NCI-H146 (cell line): ENCODE measurements at regions not wholly inside any gene's neighbourhood (a gene's known extent, or its start where the extent isn't known, plus 50 kb on each side); places are given as distances from the start of the nearest gene placed in this dataset.
"Not testable (repeated sequence)": the region's sequence is repeated elsewhere in the genome, so short reads cannot be mapped to it uniquely, and the experiment has no call there.

Source experiments
- DNase-seq: peaks from one replicate; lab custom pipeline; 2025; lab: John Stamatoyannopoulos, UW

DNA sequence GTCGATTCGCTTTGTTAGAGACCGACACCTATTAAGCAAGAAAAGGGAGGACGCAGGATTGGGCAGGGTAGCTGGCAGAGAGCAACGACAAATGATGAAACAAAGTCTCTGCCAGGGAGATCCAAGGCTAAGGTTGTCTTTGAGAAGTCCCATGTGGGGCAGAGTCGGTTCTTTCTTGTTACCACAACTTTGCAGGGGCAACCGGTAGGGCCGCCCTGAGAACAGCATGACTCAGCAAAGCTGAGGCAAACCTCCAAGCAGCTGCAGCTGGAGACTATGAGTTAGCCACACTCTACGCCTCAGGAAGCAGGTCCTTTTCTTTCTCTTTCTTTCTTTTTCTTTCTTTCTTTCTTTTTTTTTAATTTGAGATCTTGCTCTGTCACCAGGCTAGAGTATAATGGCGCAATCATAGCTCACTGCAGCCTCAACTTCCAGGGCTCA, 452.3 kb upstream of the ID2 start:
- DNase-seq: no peak

DNA sequence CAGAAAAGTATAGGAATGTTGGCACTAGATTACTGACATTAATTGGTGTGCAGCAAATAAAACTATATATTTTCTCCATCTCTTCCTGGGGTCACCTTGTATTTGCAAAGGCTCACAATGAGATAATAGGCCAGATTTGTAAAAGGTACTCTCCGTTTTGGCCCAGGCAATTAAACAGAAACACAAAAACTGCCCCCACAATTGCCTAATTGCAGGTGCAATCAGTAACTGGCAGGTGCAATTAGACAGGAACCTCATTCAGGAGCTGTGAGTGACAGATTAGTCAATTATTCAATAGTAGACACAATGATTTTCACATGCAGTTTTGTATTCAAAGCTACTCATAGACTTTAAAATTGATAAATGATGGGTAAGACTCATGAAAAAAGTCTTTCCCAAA, 451.4 kb upstream of the ID2 start:
- peak; percentile 90 for DNase-seq

- DNase-seq: no peak
These were observed 450.0 kb upstream of the ID2 start for GRCh38 chr2:8231902-8232301.

DNA sequence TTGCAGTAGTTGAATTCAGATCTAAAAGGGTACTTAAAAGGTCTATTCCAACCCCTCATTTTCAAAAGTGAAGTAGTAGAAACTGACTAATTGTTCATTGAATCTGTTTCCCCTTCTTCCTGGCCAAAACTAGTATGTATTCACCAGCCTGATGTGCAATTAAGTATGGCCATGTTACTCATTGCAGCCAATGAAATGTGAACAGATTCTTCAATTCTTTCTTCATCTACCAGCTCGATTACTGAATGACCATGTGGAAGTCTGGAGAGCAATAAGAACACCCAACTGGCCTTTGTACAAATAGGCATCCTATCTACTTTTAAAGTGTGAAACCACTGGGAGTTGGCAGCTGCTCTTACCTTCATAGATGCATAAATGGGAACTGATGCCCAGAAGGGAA, 449.0 kb upstream of the ID2 start:
- DNase-seq: no peak

GRCh38 chr2:8234253-8234652, 447.6 kb upstream of the ID2 start:
- peak; percentile 73 for DNase-seq

GRCh38 chr2:8234757-8235374, 447.0 kb upstream of the ID2 start:
- DNase-seq: peak; percentile 80

- no peak for DNase-seq
These were observed 446.4 kb upstream of the ID2 start for GRCh38 chr2:8235419-8235818.

DNA sequence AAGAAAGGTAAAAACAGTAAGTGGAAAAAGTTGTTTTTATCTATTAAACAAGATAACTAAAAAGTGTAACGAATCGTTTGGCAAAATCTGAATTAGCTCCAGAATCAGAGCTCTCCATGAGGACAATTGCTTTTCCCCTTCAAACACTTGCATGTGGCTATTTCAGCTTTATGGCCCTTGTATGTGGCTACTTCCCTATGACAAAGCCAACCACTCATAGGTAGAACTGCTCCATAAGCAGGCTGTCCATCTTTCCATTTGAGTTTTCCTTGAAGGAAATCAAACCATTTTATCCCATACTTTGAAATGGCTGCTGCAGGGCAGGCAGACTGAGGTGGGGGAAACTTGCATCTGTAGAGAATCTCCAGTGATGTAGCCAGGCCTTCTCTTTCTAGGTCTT, 445.5 kb upstream of the ID2 start:
- DNase-seq: no peak

DNA sequence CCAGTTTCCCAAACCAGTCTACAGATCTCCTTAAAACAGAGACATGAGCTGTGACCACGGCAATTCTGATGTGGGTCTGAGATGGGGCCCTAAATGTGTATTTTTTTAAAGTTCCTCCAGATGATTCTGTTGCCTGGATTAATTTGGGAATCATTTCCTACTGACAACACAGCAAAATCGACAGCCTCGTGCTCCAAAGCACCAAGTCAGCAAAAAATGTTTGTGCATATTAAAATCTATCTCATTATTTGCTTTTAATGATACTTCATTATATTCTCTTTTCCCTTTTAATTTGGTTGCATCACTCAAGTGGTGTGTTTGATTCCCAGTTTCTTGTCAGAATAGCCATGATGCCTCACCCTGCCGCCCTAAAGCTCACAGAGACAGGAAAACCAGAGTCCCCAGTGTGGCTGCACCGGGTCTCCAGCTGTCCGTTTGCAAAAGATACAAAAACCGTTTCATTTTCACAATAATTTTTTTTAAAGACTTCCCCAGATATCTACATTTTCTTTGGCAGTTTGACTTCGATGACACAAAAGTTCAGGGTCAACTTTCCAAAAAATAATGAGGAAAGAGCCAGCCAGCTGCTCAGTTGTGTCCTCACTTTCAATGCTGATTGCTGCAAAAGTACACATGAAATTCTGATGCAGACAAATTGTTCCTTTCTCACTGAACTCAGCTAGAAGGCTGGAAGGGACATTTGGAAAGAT, 443.2 kb upstream of the ID2 start:
- DNase-seq: no peak

GRCh38 chr2:8239531-8240088, 442.2 kb upstream of the ID2 start:
- DNase-seq: no peak

DNA sequence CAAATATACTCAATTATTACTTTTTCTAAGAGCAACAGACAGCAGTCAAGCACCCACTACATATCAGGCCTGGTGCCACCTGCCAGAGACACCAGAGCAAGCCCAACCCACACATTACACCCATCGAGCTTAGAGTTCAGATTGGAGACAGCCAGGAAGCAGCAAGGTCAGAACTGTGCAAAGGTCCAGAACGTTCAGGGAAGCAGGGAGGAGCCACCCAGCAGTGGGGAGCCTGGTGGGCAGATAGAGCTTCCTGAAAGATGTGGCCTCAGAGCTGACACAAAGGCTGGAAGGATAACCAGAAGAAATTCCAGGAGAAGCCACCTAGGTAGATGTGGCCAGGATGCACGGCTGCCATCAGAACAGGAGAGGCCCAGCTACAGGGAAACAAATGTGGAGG, 440.5 kb upstream of the ID2 start:
- no peak for DNase-seq

- no peak for DNase-seq
These were observed 439.1 kb upstream of the ID2 start for GRCh38 chr2:8242739-8243138.

DNA sequence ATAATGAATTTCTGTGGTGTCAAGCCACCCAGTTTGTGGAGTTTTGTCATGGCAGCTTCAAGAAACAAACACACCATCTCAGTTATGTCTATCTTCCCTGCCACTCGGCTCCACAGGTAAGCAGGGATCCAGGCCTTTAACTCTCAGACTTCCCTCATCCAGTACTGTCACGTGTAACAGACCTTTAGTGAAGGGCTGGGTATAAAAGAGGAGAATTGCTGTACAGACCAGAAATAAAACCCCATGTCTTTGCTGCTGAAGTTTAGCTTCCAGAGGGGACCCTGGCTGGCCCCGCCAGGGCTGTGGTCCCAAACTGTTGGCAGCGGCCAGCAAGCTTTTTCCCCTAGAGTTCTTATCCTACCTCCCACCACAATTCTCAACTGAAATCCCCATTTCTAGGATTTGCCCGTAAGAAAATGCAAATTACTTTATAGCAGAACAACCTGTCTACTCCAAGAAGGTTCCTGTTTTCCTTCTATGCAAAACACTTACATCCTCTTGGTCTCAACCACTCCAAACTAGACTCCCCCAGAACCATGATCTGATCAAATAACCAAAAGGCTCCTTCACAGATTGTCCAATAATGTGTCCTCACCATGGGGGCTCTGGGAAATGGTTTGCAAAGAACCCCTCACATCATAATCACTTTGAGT, 438.0 kb upstream of the ID2 start:
- no peak for DNase-seq

DNA sequence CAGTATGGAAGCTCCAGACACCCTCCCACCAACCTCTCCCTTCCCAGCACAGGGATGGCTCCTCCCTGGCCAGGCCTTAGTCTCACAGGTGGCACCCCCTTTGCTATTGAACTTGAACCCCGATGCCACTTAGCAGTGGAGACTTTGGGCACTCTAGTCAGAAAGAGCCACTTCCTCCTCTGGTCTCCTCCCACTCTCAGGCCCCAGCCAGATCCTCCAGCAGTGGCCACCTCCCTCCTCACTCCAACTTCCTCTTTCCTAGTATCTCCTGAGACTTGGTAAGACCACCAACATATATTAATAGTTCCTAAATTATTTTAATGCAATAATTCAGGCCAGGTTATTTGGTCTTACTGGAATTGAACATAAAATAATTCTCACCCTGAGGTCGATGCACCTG, 437.2 kb upstream of the ID2 start:
- DNase-seq: no peak

DNA sequence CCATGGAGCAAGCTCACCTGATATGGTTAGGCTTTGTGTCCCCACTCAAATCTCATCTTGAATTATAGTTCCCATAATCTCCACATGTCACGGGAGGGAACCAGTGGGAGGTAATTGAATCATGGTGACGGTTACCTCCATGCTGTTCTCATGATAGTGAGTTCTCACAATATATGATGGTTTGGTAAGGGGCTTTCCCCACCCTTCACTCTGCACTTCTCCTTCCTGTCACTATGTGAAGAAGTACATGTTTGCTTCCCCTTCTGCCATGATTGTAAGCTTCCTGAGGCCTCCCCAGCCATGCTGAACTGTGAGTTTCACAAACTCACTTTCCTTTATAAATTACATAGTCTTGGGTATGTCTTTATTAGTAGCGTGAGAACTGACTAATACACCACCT, 435.7 kb upstream of the ID2 start:
- DNase-seq: no peak

DNA sequence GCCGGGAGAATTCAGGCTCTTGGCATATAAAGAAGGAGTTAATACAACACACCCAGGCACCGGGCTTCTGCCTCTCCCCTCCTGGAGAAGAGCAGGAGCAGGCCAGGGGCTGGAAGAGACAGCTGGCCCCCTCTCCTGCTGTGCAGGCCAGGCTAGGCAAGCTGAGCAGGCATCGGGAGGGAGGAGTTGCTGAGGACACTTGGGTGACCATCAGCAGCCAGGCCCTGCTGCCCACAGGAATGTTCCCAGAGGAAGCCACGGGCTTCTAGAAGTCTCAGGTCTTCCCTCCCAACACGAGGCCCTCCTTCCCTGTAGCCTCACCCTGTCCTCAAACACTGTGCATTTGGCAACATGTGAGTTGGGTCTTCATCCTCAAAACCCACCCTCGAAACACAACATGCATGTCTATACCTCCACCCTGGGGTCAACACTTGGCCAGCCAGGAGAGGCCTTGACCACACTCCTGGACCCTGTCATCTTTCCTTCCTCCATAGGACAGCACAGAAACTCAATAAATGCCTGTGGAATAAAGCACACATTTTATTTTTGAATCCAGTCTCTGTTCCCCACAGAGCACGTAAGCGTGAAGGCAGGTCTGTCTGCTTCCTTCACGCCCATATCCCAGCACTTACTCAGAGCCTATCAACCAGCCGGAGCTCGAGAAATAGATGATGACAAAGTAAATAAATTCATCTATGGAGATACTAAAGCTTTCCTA, 433.8 kb upstream of the ID2 start:
- peak; percentile 42 for DNase-seq

- DNase-seq: no peak
These were observed 433.3 kb upstream of the ID2 start for GRCh38 chr2:8248623-8248957.

GRCh38 chr2:8249141-8249540, 432.7 kb upstream of the ID2 start:
- DNase-seq: no peak

- no peak for DNase-seq
These were observed 432.1 kb upstream of the ID2 start for GRCh38 chr2:8249769-8250168.

GRCh38 chr2:8250290-8250689, 431.6 kb upstream of the ID2 start:
- DNase-seq: not testable (repeated sequence)

DNA sequence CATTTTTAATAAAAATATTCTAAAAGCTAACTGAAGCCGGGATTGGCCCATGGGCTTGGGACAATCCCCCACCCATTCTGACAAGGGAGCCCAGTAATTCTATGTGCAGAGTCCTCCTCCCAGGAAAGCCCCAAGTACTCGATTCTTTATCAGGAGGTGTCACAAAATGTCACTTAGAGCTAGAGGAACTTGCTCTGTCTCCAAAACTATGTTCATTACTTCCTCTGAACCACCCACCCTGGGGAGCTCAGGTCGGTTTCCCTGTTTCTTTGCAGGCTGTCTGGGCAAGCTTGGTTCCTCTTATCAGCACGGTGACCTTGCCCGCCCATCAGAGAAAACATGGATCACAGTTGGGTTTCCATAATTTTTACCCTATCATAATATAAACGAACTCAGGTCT, 430.6 kb upstream of the ID2 start:
- DNase-seq: no peak

DNA sequence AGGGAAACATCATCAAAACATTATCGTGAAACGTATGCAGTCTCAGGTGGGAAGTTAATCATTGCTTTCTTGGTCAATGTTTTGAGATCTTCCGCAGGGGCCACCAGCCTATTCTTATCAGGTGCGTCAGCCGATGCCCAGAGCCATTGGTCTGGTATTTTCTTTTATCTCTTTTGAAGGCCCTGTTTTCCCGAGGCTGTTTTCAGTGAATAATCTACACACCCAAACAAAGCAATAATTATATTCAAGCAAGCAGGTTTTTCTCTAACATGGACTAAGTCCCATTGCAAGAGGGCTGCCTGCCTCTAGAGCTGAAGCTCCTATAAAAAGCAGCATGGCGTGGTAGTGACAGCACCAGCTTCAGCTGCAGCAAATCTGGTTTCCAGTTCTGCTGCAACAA, 430.0 kb upstream of the ID2 start:
- no peak for DNase-seq
